MM.1S (cell line): ENCODE measurements at regions not wholly inside any gene's neighbourhood (a gene's known extent, or its start where the extent isn't known, plus 50 kb on each side); places are given as distances from the start of the nearest gene placed in this dataset.
"Not testable (repeated sequence)": the region's sequence is repeated elsewhere in the genome, so short reads cannot be mapped to it uniquely, and the experiment has no call there.

Source experiments
- DNase-seq: peaks from one replicate; pipeline ENCODE4 v3.0.0-alpha.2; 2015
- H2AFZ ChIP-seq: fragments of 300-600 bp; sonication (generic); 2 replicates; pipeline ENCODE4 v1.6.0; 2016; ENCODE audit warnings: antibody characterized with exemption, low read length
- H3F3A ChIP-seq: fragments of 300-600 bp; sonication (generic); 2 replicates; pipeline ENCODE4 v1.6.1; 2016; ENCODE audit warnings: mild to moderate bottlenecking, antibody characterized with exemption, low read length, moderate library complexity, mixed read lengths; ENCODE audit not compliant: insufficient read depth
- H3K27ac ChIP-seq: fragments of 300-600 bp; sonication (generic); 2 replicates; pipeline ENCODE4 v1.5.1; 2016; ENCODE audit warnings: mild to moderate bottlenecking, low read length
- H3K27me3 ChIP-seq: fragments of 300-600 bp; sonication (generic); replicated peaks from 2 replicates; pipeline ENCODE4 v1.6.0; 2016; ENCODE audit warnings: low read length; ENCODE audit not compliant: insufficient read depth
- H3K36me3 ChIP-seq: fragments of 300-600 bp; sonication (generic); replicated peaks from 2 replicates; pipeline ENCODE4 v1.6.1; 2016; ENCODE audit warnings: mild to moderate bottlenecking, low read length, mixed read lengths; ENCODE audit not compliant: insufficient read depth
- H3K4me1 ChIP-seq: fragments of 300-600 bp; sonication (generic); 2 replicates; pipeline ENCODE4 v1.6.1; 2016; ENCODE audit warnings: low read length, mixed read lengths
- H3K4me2 ChIP-seq: fragments of 300-600 bp; sonication (generic); 2 replicates; pipeline ENCODE4 v1.6.0; 2016; ENCODE audit warnings: low read depth, low read length
- H3K4me3 ChIP-seq: fragments of 300-600 bp; sonication (generic); 2 replicates; pipeline ENCODE4 v1.5.1; 2016; ENCODE audit warnings: low read length, mixed read lengths
- H3K79me2 ChIP-seq: fragments of 300-600 bp; sonication (generic); 2 replicates; pipeline ENCODE4 v1.6.1; 2016; ENCODE audit warnings: mixed run types, low read length, mixed read lengths
- H3K9ac ChIP-seq: fragments of 300-600 bp; sonication (generic); 2 replicates; pipeline ENCODE4 v1.6.1; 2016; ENCODE audit warnings: low read length, mixed read lengths
- H3K9me2 ChIP-seq: fragments of 300-600 bp; sonication (generic); replicated peaks from 2 replicates; pipeline ENCODE4 v1.6.1; 2016; ENCODE audit warnings: mild to moderate bottlenecking, low read length, mixed read lengths; ENCODE audit not compliant: insufficient read depth
- H3K9me3 ChIP-seq: fragments of 300-600 bp; sonication (generic); replicated peaks from 2 replicates; pipeline ENCODE4 v1.6.1; 2016; ENCODE audit warnings: mild to moderate bottlenecking, low read length, mixed read lengths; ENCODE audit not compliant: insufficient read depth
- H4K20me1 ChIP-seq: fragments of 300-600 bp; sonication (generic); 2 replicates; pipeline ENCODE4 v1.6.1; 2016; ENCODE audit warnings: mild to moderate bottlenecking, low read length, moderate library complexity, mixed read lengths; ENCODE audit not compliant: insufficient read depth
- CTCF ChIP-seq: fragments of 300-600 bp; sonication (generic); IDR thresholded peaks from 2 replicates; pipeline ENCODE4 v1.5.1; 2016; ENCODE audit warnings: antibody characterized with exemption, low read length, mixed read lengths
- EZH2 ChIP-seq: fragments of 300-600 bp; sonication (generic); optimal IDR thresholded peaks from 2 replicates; pipeline ENCODE3; 2017; ENCODE audit warnings: low read depth, mild to moderate bottlenecking, antibody characterized with exemption, low read length, mixed read lengths
- EZH2phosphoT487 ChIP-seq: fragments of 300-600 bp; sonication (generic); IDR thresholded peaks from 2 replicates; pipeline ENCODE4 v1.6.1; 2018; ENCODE audit warnings: antibody characterized with exemption, low read length

- Histone ChIP-seq H2AFZ (no peak overlapping the region), H3K4me3 (no peak overlapping the region), H3K79me2 (no peaks in the 10 kb centered on the region), H3K27me3 (no peaks in the 10 kb centered on the region), H3K9me3 (no peaks in the 10 kb centered on the region), H3K9me2 (no peaks in the 10 kb centered on the region), H3K4me2 (no peak overlapping the region), H3K27ac (no peak overlapping the region), H3K4me1 (no peaks in the 10 kb centered on the region), H4K20me1 (no peaks in the 10 kb centered on the region), H3K9ac (no peak overlapping the region), H3K36me3 (no peaks in the 10 kb centered on the region), H3F3A (no peaks in the 10 kb centered on the region)
- TF ChIP-seq EZH2 = no peak
- no peak for TF ChIP-seq EZH2phosphoT487
- no peak for TF ChIP-seq CTCF
- no peak for DNase-seq
Observed at GRCh38 chr14:84098261-84098660, 1431.7 kb upstream of the FLRT2 start.

GRCh38 chr14:84099560-84099959 is 1430.4 kb upstream of the FLRT2 start:
- H3K9me2 ChIP-seq, H3F3A ChIP-seq, H3K79me2 ChIP-seq, H3K27ac ChIP-seq, H3K4me3 ChIP-seq, H3K27me3 ChIP-seq, DNase-seq, H3K4me1 ChIP-seq, H3K36me3 ChIP-seq, H2AFZ ChIP-seq, H3K9me3 ChIP-seq, H3K9ac ChIP-seq, H3K4me2 ChIP-seq, H4K20me1 ChIP-seq: not testable (repeated sequence)

- Histone ChIP-seq H3K27ac (no peak overlapping the region), H3K4me3 (no peak overlapping the region), H3K4me2 (no peak overlapping the region), H3K27me3 (no peaks in the 10 kb centered on the region), H3K4me1 (no peaks in the 10 kb centered on the region), H3K9ac (no peak overlapping the region), H3K36me3 (no peaks in the 10 kb centered on the region), H4K20me1 (no peaks in the 10 kb centered on the region), H3K79me2 (no peaks in the 10 kb centered on the region), H2AFZ (no peak overlapping the region), H3K9me3 (no peaks in the 10 kb centered on the region), H3K9me2 (no peaks in the 10 kb centered on the region), H3F3A (no peaks in the 10 kb centered on the region)
- no peak for DNase-seq
- TF ChIP-seq CTCF = no peak
- no peak for TF ChIP-seq EZH2phosphoT487
- no peak for TF ChIP-seq EZH2
Observed at GRCh38 chr14:84107835-84108343, 1422.1 kb upstream of the FLRT2 start.

GRCh38 chr14:84108746-84109457 is 1421.0 kb upstream of the FLRT2 start:
- no peaks in the 10 kb centered on the region for H3K9me2 ChIP-seq
- no peak overlapping the region for H3K27ac ChIP-seq
- H3K36me3 ChIP-seq = no peaks in the 10 kb centered on the region
- H3K9ac ChIP-seq = no peak overlapping the region
- H3K4me1 ChIP-seq = no peaks in the 10 kb centered on the region
- no peak for TF ChIP-seq CTCF
- no peak for TF ChIP-seq EZH2phosphoT487
- TF ChIP-seq EZH2 = no peak
- no peaks in the 10 kb centered on the region for H4K20me1 ChIP-seq
- H3K27me3 ChIP-seq = no peaks in the 10 kb centered on the region
- H3K79me2 ChIP-seq = no peaks in the 10 kb centered on the region
- no peak overlapping the region for H3K4me3 ChIP-seq
- H2AFZ ChIP-seq = no peak overlapping the region
- H3F3A ChIP-seq = no peaks in the 10 kb centered on the region
- DNase-seq = no peak
- H3K4me2 ChIP-seq = no peak overlapping the region
- H3K9me3 ChIP-seq = no peaks in the 10 kb centered on the region
